ENCODE measurements at regions not wholly inside any gene's neighbourhood (a gene's known extent, or its start where the extent isn't known, plus 50 kb on each side); places are given as distances from the start of the nearest gene placed in this dataset.
"Not testable (repeated sequence)": the region's sequence is repeated elsewhere in the genome, so short reads cannot be mapped to it uniquely, and the experiment has no call there.

- peaks cover 17% of the 10 kb centered on the region for H3K27me3 Mint-ChIP-seq (ENCODE audit: unreplicated experiment)
- no peaks in the 10 kb centered on the region for H3K4me1 Mint-ChIP-seq (ENCODE audit: unreplicated experiment)
- no peak overlapping the region for H3K4me3 Mint-ChIP-seq (ENCODE audit: unreplicated experiment)
- no peaks in the 10 kb centered on the region for H3K9me3 Mint-ChIP-seq (ENCODE audit: unreplicated experiment)
- TF ChIP-seq, protein P1, sequence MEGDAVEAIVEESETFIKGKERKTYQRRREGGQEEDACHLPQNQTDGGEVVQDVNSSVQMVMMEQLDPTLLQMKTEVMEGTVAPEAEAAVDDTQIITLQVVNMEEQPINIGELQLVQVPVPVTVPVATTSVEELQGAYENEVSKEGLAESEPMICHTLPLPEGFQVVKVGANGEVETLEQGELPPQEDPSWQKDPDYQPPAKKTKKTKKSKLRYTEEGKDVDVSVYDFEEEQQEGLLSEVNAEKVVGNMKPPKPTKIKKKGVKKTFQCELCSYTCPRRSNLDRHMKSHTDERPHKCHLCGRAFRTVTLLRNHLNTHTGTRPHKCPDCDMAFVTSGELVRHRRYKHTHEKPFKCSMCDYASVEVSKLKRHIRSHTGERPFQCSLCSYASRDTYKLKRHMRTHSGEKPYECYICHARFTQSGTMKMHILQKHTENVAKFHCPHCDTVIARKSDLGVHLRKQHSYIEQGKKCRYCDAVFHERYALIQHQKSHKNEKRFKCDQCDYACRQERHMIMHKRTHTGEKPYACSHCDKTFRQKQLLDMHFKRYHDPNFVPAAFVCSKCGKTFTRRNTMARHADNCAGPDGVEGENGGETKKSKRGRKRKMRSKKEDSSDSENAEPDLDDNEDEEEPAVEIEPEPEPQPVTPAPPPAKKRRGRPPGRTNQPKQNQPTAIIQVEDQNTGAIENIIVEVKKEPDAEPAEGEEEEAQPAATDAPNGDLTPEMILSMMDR (IDR thresholded peaks at IDR 0.05), result no peak
- H3K27ac Mint-ChIP-seq (ENCODE audit: unreplicated experiment), result no peak overlapping the region
- no peaks in the 10 kb centered on the region for H3K36me3 Mint-ChIP-seq (ENCODE audit: unreplicated experiment)
- no peak for DNase-seq (ENCODE audit: extremely low spot score, unreplicated experiment)
Observed at GRCh38 chr11:38900211-38900610, 2302.2 kb upstream of the RAG2 start.

DNA sequence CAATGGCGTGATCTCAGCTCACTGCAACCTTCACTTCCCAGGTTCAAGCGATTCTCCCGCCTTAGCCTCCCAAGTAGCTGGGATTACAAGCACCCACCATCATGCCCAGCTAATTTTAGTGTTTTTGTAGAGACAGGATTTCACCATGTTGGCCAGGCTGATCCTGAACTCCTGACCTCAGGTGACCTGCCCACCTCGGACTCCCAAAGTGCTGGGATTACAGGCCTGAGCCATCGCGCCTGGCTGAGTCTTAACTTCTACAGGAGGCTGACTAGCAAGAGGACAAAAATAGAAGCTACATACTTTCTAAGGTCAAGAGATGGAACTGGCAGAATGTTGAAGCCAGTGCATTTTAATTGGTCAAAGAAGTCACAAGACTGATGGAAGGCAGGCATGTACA, 2296.2 kb upstream of the RAG2 start:
- H3K4me1 Mint-ChIP-seq (ENCODE audit: unreplicated experiment); H3K27me3 Mint-ChIP-seq (ENCODE audit: unreplicated experiment); H3K9me3 Mint-ChIP-seq (ENCODE audit: unreplicated experiment); H3K4me3 Mint-ChIP-seq (ENCODE audit: unreplicated experiment); H3K27ac Mint-ChIP-seq (ENCODE audit: unreplicated experiment); DNase-seq (ENCODE audit: extremely low spot score, unreplicated experiment); H3K36me3 Mint-ChIP-seq (ENCODE audit: unreplicated experiment): not testable (repeated sequence)

- H3K27ac Mint-ChIP-seq (ENCODE audit: unreplicated experiment), result no peak overlapping the region
- H3K9me3 Mint-ChIP-seq (ENCODE audit: unreplicated experiment), result no peaks in the 10 kb centered on the region
- H3K36me3 Mint-ChIP-seq (ENCODE audit: unreplicated experiment), result no peaks in the 10 kb centered on the region
- TF ChIP-seq, protein P1 (IDR thresholded peaks at IDR 0.05), result no peak
- H3K27me3 Mint-ChIP-seq (ENCODE audit: unreplicated experiment), result peaks cover 8% of the 10 kb centered on the region
- no peaks in the 10 kb centered on the region for H3K4me1 Mint-ChIP-seq (ENCODE audit: unreplicated experiment)
- H3K4me3 Mint-ChIP-seq (ENCODE audit: unreplicated experiment), result no peak overlapping the region
- no peak for DNase-seq (ENCODE audit: extremely low spot score, unreplicated experiment)
Observed at GRCh38 chr11:38884145-38884865, 2286.3 kb upstream of the RAG2 start.

- H3K27ac Mint-ChIP-seq (ENCODE audit: unreplicated experiment), result no peak overlapping the region
- no peak overlapping the region for H3K4me3 Mint-ChIP-seq (ENCODE audit: unreplicated experiment)
- no peaks in the 10 kb centered on the region for H3K4me1 Mint-ChIP-seq (ENCODE audit: unreplicated experiment)
- TF ChIP-seq, protein P1 (IDR thresholded peaks at IDR 0.05), result no peak
- DNase-seq (ENCODE audit: extremely low spot score, unreplicated experiment), result no peak
- no peaks in the 10 kb centered on the region for H3K36me3 Mint-ChIP-seq (ENCODE audit: unreplicated experiment)
- peaks cover 29% of the 10 kb centered on the region for H3K9me3 Mint-ChIP-seq (ENCODE audit: unreplicated experiment)
- peaks cover 4% of the 10 kb centered on the region for H3K27me3 Mint-ChIP-seq (ENCODE audit: unreplicated experiment)
Observed at GRCh38 chr11:38867338-38867737, 2269.3 kb upstream of the RAG2 start.

- Mint-ChIP-seq H3K36me3 (ENCODE audit: unreplicated experiment) (no peaks in the 10 kb centered on the region), H3K4me3 (ENCODE audit: unreplicated experiment) (no peak overlapping the region), H3K4me1 (ENCODE audit: unreplicated experiment) (no peaks in the 10 kb centered on the region), H3K9me3 (ENCODE audit: unreplicated experiment) (peaks cover 29% of the 10 kb centered on the region), H3K27ac (ENCODE audit: unreplicated experiment) (no peak overlapping the region), H3K27me3 (ENCODE audit: unreplicated experiment) (peaks cover 4% of the 10 kb centered on the region)
- TF ChIP-seq, protein P1 (IDR thresholded peaks at IDR 0.05), result no peak
- DNase-seq (ENCODE audit: extremely low spot score, unreplicated experiment), result no peak
Observed at GRCh38 chr11:38865922-38866321, 2267.9 kb upstream of the RAG2 start.

All from osteocyte (in vitro differentiated cells).